Sigmoid colon (tissue), 4 donors: ENCODE measurements at regions not wholly inside any gene's neighbourhood (a gene's known extent, or its start where the extent isn't known, plus 50 kb on each side); places are given as distances from the start of the nearest gene placed in this dataset.

Experiments used
- CTCF ChIP-seq, 4 experiments: fragments of 450-650 bp in 3 of 4; fragments of 200-600 bp in 1 of 4; IDR thresholded peaks; one replicate each; pipeline ENCODE4 v1.5.1; 2016 to 2019; ENCODE audit warnings: antibody characterized with exemption in 4 of 4, mild to moderate bottlenecking in 3 of 4, moderate library complexity in 2 of 4
- EP300 ChIP-seq, 4 donors: sonication (generic); formaldehyde crosslinking; IDR thresholded peaks; one replicate each; pipeline ENCODE4 v1.6.1; 2017; ENCODE audit warnings: antibody characterized with exemption in 4 of 4
- POLR2A ChIP-seq, 2 donors: fragments of 450-650 bp; IDR thresholded peaks; one replicate each; pipeline ENCODE4 v1.6.1; 2016; ENCODE audit warnings: antibody characterized with exemption in 2 of 2, mild to moderate bottlenecking in 2 of 2, moderate library complexity in 2 of 2
- POLR2AphosphoS5 ChIP-seq, 4 donors: sonication (generic); formaldehyde crosslinking; IDR thresholded peaks; one replicate each; pipeline ENCODE4 v1.6.1; 2017; ENCODE audit warnings: antibody characterized with exemption in 4 of 4

DNA sequence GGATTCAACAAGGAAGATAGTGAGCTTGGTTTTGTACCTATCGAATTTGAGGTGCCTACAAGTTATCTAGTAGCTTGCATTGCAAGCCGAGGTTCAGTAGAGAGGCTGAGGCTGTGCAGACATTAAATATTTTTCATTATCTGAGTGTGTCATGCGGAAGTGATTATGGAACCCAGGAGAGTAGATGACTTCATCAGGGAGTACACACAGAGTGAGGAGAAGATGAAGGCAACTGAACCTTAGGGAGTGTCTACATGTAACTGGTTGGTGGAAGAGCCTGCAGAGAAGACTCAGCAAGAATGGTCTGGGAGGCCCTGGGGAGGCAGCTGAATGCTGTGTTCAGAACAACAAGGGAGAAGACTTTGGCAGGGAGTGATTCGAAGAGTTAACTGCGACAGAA lies 393.9 kb downstream of the ARHGEF28 start:
- TF ChIP-seq POLR2A (IDR thresholded peaks at IDR 0.05) (no peak), CTCF (IDR thresholded peaks at IDR 0.05) (no peak), EP300 (IDR thresholded peaks at IDR 0.05) (no peak), POLR2AphosphoS5 (IDR thresholded peaks at IDR 0.05) (no peak)
